ENCODE measurements at regions not wholly inside any gene's neighbourhood (a gene's known extent, or its start where the extent isn't known, plus 50 kb on each side); places are given as distances from the start of the nearest gene placed in this dataset.

- H4K91ac ChIP-seq (ENCODE audit: insufficient read depth, low read depth, low read length), result no peak overlapping the region
- H3K27me3 ChIP-seq (ENCODE audit: control insufficient read depth, insufficient read depth, low read length), result peaks cover 13% of the 10 kb centered on the region
- ChIA-PET CTCF (interaction anchor here (0.6 to 0.7 kb wide), 2 partner anchors 11 to 422 kb away, joined by 3 read pairs; no protein-coding TSS in a partner anchor), POLR2A (ENCODE audit: unreplicated experiment) (no interaction called here)
- H3K4me3 ChIP-seq (ENCODE audit: insufficient read depth, low read depth, low read length), result no peak overlapping the region
- no peak overlapping the region for H3K56ac ChIP-seq (ENCODE audit: extremely low read depth, insufficient read depth, low read length)
- no peaks in the 10 kb centered on the region for H4K20me1 ChIP-seq (ENCODE audit: insufficient read depth, low read length)
- H3K18ac ChIP-seq (ENCODE audit: low read depth, low read length), result no peak overlapping the region
- H3K14ac ChIP-seq (replicated peaks; ENCODE audit: low read depth, low read length), result no peak overlapping the region
- no peaks in the 10 kb centered on the region; the same call in 1 of the 2 replicates for H3K9me1 ChIP-seq (ENCODE audit: insufficient read depth, low read length)
- H3K27ac ChIP-seq (ENCODE audit: insufficient read depth, low read length), result no peak overlapping the region
- H4K5ac ChIP-seq (ENCODE audit: low read depth, low read length), result no peak overlapping the region
- no peak overlapping the region for H2AK5ac ChIP-seq (ENCODE audit: low read depth, low read length)
- BruUV-seq (replicated peaks), result no TSS peak
- no peak overlapping the region for H2AK9ac ChIP-seq (replicated peaks; ENCODE audit: low read depth, low read length, poor library complexity)
- dilution Hi-C loops (cut with HindIII; ENCODE audit: low sequenced_read_pairs, unreplicated experiment), result no loop called here
- 33% methylated on average over 1 of the region's 7 CpGs; no CpG with 5 or more reads in 1 of the 2 experiments for WGBS, 2 experiments (ENCODE audit: extremely low coverage in 2 of 2, insufficient read length in 1 of 2)
- no peak overlapping the region for H4K8ac ChIP-seq (ENCODE audit: low read depth in 2 of 2, low read length in 2 of 2)
- no peak overlapping the region for H2AFZ ChIP-seq (replicated peaks; ENCODE audit: low read length, poor library complexity)
- H2BK120ac ChIP-seq (ENCODE audit: low read depth, low read length), result no peak overlapping the region
- H2BK20ac ChIP-seq (ENCODE audit: low read depth, low read length), result no peak overlapping the region
- H3K4me2 ChIP-seq (ENCODE audit: low read depth, low read length), result no peak overlapping the region; the same call in 1 of the 2 replicates
- no peaks in the 10 kb centered on the region for H3K36me3 ChIP-seq (ENCODE audit: control insufficient read depth, insufficient read depth, low read length)
- no peak overlapping the region for H2BK15ac ChIP-seq (ENCODE audit: low read depth, low read length)
- DNase-seq, result peak; percentile 69
- in situ Hi-C loops (cut with MboI; ENCODE audit: low sequenced_read_pairs), result loop anchor here (10.0 kb wide), 1 partner anchor 423 kb away; no protein-coding TSS in a partner anchor
- H2BK5ac ChIP-seq (ENCODE audit: low read depth, low read length, poor library complexity, severe bottlenecking), result no peak overlapping the region
- intact Hi-C loops (cut with micrococcal nuclease), result no loop called here
- H3K23ac ChIP-seq (ENCODE audit: low read depth, low read length), result no peak overlapping the region
- ATAC-seq (ENCODE audit: low read depth), result peak; percentile 93
- no peaks in the 10 kb centered on the region for H3K9me3 ChIP-seq (ENCODE audit: control insufficient read depth, insufficient read depth, low read length)
- H3K9ac ChIP-seq (ENCODE audit: low read depth, low read length), result no peak overlapping the region
- peaks cover 2% of the 10 kb centered on the region; the same call in 1 of the 2 replicates for H3K4me1 ChIP-seq (ENCODE audit: control insufficient read depth, insufficient read depth, low read length)
- no peak overlapping the region for H3K4ac ChIP-seq (ENCODE audit: low read depth, low read length)
- H3K79me1 ChIP-seq (ENCODE audit: low read depth in 1 of 2, low read length in 2 of 2), result no peaks in the 10 kb centered on the region
- TF ChIP-seq CTCF (conservative IDR thresholded peaks at IDR 0.05; ENCODE audit: low read depth, low read length) (no peak), MAZ (IDR thresholded peaks at IDR 0.05; ENCODE audit: borderline replicate concordance, low read depth, low read length) (no peak), CHD1 (IDR thresholded peaks at IDR 0.05; ENCODE audit: low read depth, low read length) (no peak), POLR2A (IDR thresholded peaks at IDR 0.05; ENCODE audit: low read depth, low read length) (no peak), NFE2L2 (IDR thresholded peaks at IDR 0.05; ENCODE audit: low read depth, low read length) (no peak), MAFK (IDR thresholded peaks at IDR 0.05; ENCODE audit: low read depth, low read length) (no peak), CEBPB (IDR thresholded peaks at IDR 0.05; ENCODE audit: low read depth, low read length) (peak; percentile 74), RAD21 (IDR thresholded peaks at IDR 0.05; ENCODE audit: low read length) (no peak), SMC3 (IDR thresholded peaks at IDR 0.05; ENCODE audit: low read depth, low read length) (no peak), ELK1 (IDR thresholded peaks at IDR 0.05; ENCODE audit: borderline replicate concordance, low read depth, low read length) (no peak), USF2 (IDR thresholded peaks at IDR 0.05; ENCODE audit: low read depth, low read length) (no peak), RCOR1 (IDR thresholded peaks at IDR 0.05; ENCODE audit: insufficient replicate concordance, low read length) (no peak), BHLHE40 (IDR thresholded peaks at IDR 0.05; ENCODE audit: low read depth, low read length) (no peak), FOS (IDR thresholded peaks at IDR 0.05; ENCODE audit: low read depth, low read length) (peak; percentile 21; the same call in 1 of the 2 replicates)
These were observed 54.1 kb upstream of the UBASH3B start for GRCh38 chr11:122601141-122602125.
